HepG2 (cell line): ENCODE measurements at regions not wholly inside any gene's neighbourhood (a gene's known extent, or its start where the extent isn't known, plus 50 kb on each side); places are given as distances from the start of the nearest gene placed in this dataset.

Experiments
- CEBPB ChIP-seq: IDR thresholded peaks from 2 replicates; pipeline ENCODE4 v1.6.1; 2011; ENCODE audit warnings: low read depth, low read length, improper control_type of control experiment, borderline replicate concordance
- MAX ChIP-seq: IDR thresholded peaks from 2 replicates; pipeline ENCODE4 v1.6.1; 2012; ENCODE audit warnings: inconsistent platforms
- PAX8 ChIP-seq: sonication (generic); formaldehyde crosslinking; IDR thresholded peaks from 2 replicates; pipeline ENCODE4 v1.8.0; 2022; ENCODE audit warnings: mild to moderate bottlenecking, missing genetic modification reagents, borderline replicate concordance
- PHB2 ChIP-seq: fragments of 450-650 bp; IDR thresholded peaks from 2 replicates; pipeline ENCODE4 v1.6.1; 2018; ENCODE audit not compliant: partially characterized antibody
- SMAD3 ChIP-seq: sonication (generic); formaldehyde crosslinking; IDR thresholded peaks from 2 replicates; pipeline ENCODE4 v1.4.0; 2020; ENCODE audit warnings: missing genetic modification reagents
- SUZ12 ChIP-seq: fragments of 150-350 bp; IDR thresholded peaks from 2 replicates; pipeline ENCODE4 v1.6.1; 2014; ENCODE audit warnings: low read depth, low read length
- ZNF670 ChIP-seq: sonication (generic); formaldehyde crosslinking; IDR thresholded peaks from 2 replicates; pipeline ENCODE4 v1.8.0; 2022; ENCODE audit warnings: mild to moderate bottlenecking, missing genetic modification reagents, borderline replicate concordance
- TF ChIP-seq, protein P1 (sequence below): sonication (generic); formaldehyde crosslinking; IDR thresholded peaks from 2 replicates; pipeline ENCODE4 v1.5.0; 2020; ENCODE audit warnings: mild to moderate bottlenecking, missing genetic modification reagents, moderate library complexity

DNA sequence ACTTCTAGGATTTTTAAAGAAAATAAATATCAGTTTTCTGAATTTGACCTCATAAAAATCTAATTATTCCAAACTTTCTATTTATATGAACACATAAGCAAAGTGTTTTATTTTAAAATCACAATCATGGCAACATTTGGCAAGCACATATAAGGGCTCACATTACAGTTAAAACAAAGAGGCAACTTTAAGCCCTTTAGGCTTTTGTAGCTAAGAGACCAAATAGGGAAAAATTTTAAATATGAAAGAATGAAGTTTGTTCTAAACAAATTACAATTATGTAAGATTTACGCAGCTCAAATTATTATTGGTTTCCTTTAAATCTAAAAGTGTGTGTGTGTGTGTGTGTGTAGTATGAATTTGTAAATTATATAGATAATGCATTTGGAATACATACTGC is 267.0 kb downstream of the ZIC4 start:
- TF ChIP-seq CEBPB (no peak), SMAD3 (CRISPR knock-in tag) (no peak), PHB2 (no peak), MAX (no peak), ZNF670 (CRISPR knock-in tag) (no peak), PAX8 (CRISPR knock-in tag) (no peak), SUZ12 (no peak)
- TF ChIP-seq, protein P1, sequence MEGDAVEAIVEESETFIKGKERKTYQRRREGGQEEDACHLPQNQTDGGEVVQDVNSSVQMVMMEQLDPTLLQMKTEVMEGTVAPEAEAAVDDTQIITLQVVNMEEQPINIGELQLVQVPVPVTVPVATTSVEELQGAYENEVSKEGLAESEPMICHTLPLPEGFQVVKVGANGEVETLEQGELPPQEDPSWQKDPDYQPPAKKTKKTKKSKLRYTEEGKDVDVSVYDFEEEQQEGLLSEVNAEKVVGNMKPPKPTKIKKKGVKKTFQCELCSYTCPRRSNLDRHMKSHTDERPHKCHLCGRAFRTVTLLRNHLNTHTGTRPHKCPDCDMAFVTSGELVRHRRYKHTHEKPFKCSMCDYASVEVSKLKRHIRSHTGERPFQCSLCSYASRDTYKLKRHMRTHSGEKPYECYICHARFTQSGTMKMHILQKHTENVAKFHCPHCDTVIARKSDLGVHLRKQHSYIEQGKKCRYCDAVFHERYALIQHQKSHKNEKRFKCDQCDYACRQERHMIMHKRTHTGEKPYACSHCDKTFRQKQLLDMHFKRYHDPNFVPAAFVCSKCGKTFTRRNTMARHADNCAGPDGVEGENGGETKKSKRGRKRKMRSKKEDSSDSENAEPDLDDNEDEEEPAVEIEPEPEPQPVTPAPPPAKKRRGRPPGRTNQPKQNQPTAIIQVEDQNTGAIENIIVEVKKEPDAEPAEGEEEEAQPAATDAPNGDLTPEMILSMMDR (CRISPR knock-in tag): no peak
